A549 (cell line): ENCODE measurements at regions not wholly inside any gene's neighbourhood (a gene's known extent, or its start where the extent isn't known, plus 50 kb on each side); places are given as distances from the start of the nearest gene placed in this dataset.
"Not testable (repeated sequence)": the region's sequence is repeated elsewhere in the genome, so short reads cannot be mapped to it uniquely, and the experiment has no call there.

Source experiments
- ATAC-seq, 2 experiments: fragments of 200-7000 bp in 1 of 2; fragments of >200 bp in 1 of 2; cut with Nextera tagmentation in 1 of 2; cut with Tn5 transposase in 1 of 2; 3 replicates each; pipeline versions ENCODE4 v1.8.0 to v1.9.1; 2018 to 2020; ENCODE audit warnings: mild to moderate bottlenecking in 1 of 2, moderate library complexity in 1 of 2
- CTCF ChIA-PET: fragments of 300-600 bp; sonication (Branson Sonifier 250); formaldehyde crosslinking; extraction: SDS; loops from one replicate; lab custom pipeline; 2021; ENCODE audit warnings: antibody characterized with exemption, inconsistent platforms; lab: Yijun Ruan, JAX
- POLR2A ChIA-PET: fragments of 350-600 bp; formaldehyde crosslinking; extraction: SDS; loops from one replicate; lab custom pipeline; 2021; ENCODE audit warnings: antibody characterized with exemption, inconsistent platforms; lab: Yijun Ruan, JAX
- DNase-seq, 2 experiments: peaks; one replicate each; pipeline versions ENCODE4 v3.0.0 to v3.0.0-alpha.2; 2011 to 2016; ENCODE audit warnings: low read depth in 1 of 2, low spot score in 1 of 2
- FAIRE-seq: peaks from 2 replicates; lab custom pipeline; 2011; peaks lifted over from hg19 to GRCh38; lab: Jason Lieb, UNC
- H3K27ac ChIP-seq, 2 experiments: fragments of >200 bp; sonication (Bioruptor Twin); formaldehyde crosslinking; 3 replicates each; pipeline ENCODE4 v1.5.1; 2016 to 2017
- H3K4me1 ChIP-seq: fragments of >200 bp; sonication (Bioruptor Twin); formaldehyde crosslinking; 3 replicates; pipeline ENCODE4 v1.6.1; 2016
- H3K4me2 ChIP-seq: fragments of >200 bp; sonication (Bioruptor Twin); formaldehyde crosslinking; 3 replicates; pipeline ENCODE4 v1.6.1; 2016
- H3K4me3 ChIP-seq: fragments of >200 bp; sonication (Bioruptor Twin); formaldehyde crosslinking; 3 replicates; pipeline ENCODE4 v1.5.1; 2016
- H3K9me3 ChIP-seq: fragments of >200 bp; sonication (Bioruptor Twin); formaldehyde crosslinking; 3 replicates; pipeline ENCODE4 v1.6.1; 2016
- WGBS: methylation state at CpG from one replicate; pipeline ENCODE4 v1.1.6; 2017; ENCODE audit errors: missing lambda C conversion rate; 5-methylcytosine and 5-hydroxymethylcytosine counted together

DNA sequence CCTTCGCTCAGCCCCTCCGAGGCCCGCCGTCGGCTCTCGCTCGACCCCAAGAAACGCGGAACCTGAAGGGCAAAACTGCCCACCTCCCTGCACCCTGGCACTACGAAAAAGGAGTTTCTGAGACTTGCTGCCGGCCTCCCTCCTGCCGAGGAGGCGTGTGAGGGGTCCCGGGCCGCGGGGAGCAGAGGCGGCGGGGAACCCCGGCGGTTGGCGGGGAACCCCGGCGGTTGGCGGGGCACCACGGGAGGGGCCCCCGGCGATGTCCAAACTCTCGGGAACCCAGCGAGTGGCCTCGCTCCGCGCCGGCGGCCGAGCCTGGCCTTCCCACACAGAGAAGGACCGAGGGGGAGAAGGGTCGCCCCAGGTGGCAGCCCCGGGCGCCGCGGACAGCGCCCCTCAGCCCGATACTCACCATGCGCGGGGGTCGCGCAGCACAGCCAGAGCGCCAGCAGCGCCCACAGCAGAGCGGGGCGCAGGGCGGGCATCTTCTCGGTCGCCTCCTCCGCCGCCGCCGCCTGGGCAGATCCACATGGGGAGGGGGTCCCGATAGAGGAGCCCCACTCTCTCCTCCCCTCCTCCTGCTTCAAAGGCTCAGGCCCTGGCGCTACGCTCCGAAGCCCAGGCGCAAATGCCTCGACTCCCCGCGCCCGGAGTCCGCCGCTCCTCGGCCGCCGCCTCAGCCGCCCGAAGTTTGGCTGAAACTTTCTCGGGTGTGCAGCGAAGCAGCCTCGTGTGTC, 69.4 kb upstream of the NUDT4B start:
- CTCF ChIA-PET, H3K9me3 ChIP-seq, FAIRE-seq, H3K4me1 ChIP-seq, H3K4me2 ChIP-seq, POLR2A ChIA-PET: not testable (repeated sequence)
- H3K4me3 ChIP-seq, result peak overlapping the region; percentile 40
- H3K27ac ChIP-seq, result peak overlapping the region in 1 of 2 experiments; percentile 78; a peak in 3 of 6 replicates
- peak in 1 of 2 experiments; percentile 18 for DNase-seq
- ATAC-seq, result peak in 1 of 2 experiments; percentile 62; a peak in 2 of 6 replicates
- WGBS, result no CpG with 5 or more reads among the region's 77 CpGs

DNA sequence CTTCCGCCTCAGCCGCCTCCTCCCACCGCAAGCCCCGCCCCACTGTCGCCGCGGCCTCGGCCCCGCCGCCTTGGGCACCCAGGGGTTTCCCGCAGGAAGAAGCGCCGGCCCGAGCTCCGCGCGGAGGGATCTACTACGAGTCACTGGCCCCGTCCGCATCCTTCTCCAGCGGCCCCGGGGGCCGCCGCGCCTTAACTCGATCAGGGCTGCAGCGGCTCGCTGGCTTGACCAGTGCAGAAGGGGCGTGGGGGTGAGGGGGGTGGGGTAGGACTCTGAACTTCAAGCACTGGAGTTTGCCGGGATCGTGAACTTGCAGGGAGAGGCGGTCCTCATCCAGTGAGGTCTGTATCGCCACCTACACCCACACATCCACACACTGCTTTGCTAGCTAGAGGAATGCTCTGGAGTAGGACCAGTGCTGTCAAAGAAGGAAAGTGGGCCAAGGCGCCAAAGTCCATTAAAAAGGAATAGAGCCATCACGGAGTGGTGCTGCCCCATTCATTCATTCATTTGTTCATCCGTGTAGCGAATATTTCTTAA, 68.7 kb upstream of the NUDT4B start:
- H3K4me2 ChIP-seq, H3K4me3 ChIP-seq, POLR2A ChIA-PET, H3K27ac ChIP-seq, CTCF ChIA-PET, DNase-seq, FAIRE-seq, H3K4me1 ChIP-seq, H3K9me3 ChIP-seq: not testable (repeated sequence)
- peak; percentile 93 to 97 for ATAC-seq
- no CpG with 5 or more reads among the region's 37 CpGs for WGBS

DNA sequence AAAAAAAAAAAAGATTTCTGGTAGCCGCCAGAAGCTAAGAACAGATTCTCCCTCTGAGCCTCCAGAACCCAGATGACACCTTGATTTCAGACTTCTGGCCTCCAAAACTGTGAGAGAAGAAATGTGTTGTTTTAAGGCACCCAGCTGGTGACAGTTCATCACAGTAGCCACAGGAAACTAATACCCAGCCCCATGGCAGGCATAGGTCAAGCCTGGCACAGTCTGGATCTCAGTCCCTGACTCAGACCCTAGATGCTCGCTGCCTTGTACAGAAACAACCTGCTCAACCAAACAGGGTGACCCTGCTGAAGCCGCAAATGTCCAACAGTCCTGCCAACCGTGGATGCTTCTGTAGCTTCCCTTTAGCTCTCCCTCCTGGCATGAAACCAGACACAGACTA, 61.8 kb upstream of the NUDT4B start:
- CTCF ChIA-PET, DNase-seq, POLR2A ChIA-PET, FAIRE-seq, H3K9me3 ChIP-seq, H3K27ac ChIP-seq, H3K4me1 ChIP-seq, H3K4me2 ChIP-seq, H3K4me3 ChIP-seq: not testable (repeated sequence)
- no CpG with 5 or more reads among the region's 4 CpGs for WGBS
- ATAC-seq, result 0 out of 6 replicates have a peak, but pooled peaks of 1 of the 2 experiments have one; percentile 30

DNA sequence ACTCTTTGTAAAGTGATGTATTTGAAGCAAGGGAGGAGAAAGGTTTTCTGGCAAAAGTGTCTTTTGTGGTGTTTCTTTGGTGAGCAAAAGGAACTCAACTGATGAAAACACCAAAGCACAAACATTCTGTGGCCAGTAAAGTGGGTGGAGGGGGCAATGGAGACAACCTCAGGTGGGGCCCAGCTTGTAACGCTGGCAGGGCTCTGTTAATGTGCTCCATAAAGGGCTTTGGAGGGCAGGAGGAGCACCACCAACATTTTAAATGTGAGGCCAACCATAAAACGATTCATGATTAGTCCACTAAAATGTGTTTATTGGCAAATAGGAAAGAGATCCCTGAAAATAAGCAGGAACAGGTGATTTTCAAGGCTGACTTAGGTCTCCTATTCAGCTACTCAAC, 61.2 kb upstream of the NUDT4B start:
- not testable (repeated sequence) for H3K4me1 ChIP-seq

More for the DNA sequence above, 61.2 kb upstream of the NUDT4B start:
- H3K9me3 ChIP-seq, DNase-seq, H3K4me2 ChIP-seq, H3K27ac ChIP-seq, POLR2A ChIA-PET, ATAC-seq, H3K4me3 ChIP-seq, CTCF ChIA-PET, FAIRE-seq: not testable (repeated sequence)
- WGBS, result no CpG with 5 or more reads among the region's 2 CpGs
